ENCODE measurements at regions not wholly inside any gene's neighbourhood (a gene's known extent, or its start where the extent isn't known, plus 50 kb on each side); places are given as distances from the start of the nearest gene placed in this dataset.

DNA sequence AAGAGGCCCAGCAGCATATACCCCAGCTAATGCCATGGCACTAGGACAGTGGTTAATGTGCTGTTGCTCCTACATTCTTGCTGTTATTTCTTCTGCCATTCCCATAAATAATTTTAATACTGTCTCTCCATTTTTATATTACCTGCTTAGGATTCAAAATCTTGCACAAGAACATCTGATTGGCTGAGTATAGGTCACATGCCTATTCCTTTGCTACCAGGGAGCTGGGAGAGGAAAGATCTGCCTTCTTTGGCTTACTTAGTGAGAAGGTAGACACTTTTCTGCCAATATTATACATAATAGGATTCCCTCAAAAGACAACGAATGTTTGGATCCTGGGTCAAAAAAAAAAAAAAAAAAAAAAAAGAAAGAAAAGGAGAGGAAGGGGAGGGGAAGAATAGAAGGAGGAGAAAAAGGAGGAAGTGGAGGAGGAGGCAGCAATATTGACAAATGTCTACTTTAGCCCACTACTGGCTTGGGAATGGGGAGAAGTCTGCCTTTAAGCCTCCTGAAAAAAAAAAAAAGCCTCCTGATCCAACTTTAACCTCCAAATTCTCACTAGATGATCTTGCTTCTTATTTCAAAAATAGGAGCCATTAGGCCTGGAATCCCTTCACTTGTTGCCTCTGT is 134.5 kb upstream of the HNRNPU start:
- intact Hi-C loops (cut with micrococcal nuclease) = no loop called here
- Mint-ChIP-seq H3K4me1 (no peaks in the 10 kb centered on the region), H3K4me3 (no peak overlapping the region), H3K9me3 (no peaks in the 10 kb centered on the region), H3K27ac (no peak overlapping the region), H3K27me3 (no peaks in the 10 kb centered on the region), H3K36me3 (ENCODE audit: low read depth) (no peaks in the 10 kb centered on the region)
- DNase-seq = no peak

DNA sequence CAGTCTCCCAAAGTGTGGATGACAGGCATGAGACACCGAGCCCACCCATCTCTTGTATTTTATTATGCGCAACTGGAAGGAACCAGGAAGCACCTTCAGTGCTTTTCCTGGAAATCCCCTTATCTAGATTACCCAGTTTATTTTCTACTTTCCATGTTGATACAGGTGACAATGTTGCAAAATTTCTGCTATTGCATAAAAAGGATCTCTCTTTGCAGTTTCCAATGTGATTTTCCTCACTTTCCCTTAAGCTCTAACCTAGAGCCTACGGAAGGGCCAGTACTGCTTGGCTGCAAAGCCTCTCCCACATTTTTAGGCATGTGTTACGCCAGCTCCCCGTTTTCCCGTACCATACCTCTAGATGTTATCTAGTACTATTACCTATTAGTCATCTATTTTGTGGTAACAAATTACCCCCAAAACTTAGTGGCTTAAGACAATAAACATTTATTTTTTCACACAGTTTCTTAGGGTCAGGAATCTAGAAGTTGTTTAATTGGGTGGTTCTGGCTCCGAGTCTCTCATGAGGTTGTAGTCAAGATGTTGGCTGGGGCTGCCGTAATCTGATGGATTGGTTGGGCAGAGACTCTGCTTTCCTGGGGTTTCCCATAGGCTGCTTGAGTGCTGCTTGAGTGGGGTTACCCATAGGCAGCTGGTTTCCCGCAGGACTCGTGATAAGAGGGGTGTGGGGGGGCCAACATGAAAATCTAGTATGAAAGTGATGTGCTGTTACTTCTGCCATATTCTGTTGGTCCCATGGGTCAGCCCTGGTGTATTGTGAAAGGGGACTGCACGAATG is 131.5 kb upstream of the HNRNPU start:
- H3K4me3 Mint-ChIP-seq = no peak overlapping the region
- no peak for DNase-seq
- no peaks in the 10 kb centered on the region for H3K9me3 Mint-ChIP-seq
- intact Hi-C loops (cut with micrococcal nuclease) = no loop called here
- no peaks in the 10 kb centered on the region for H3K27me3 Mint-ChIP-seq
- H3K27ac Mint-ChIP-seq = no peak overlapping the region
- H3K4me1 Mint-ChIP-seq = no peaks in the 10 kb centered on the region
- H3K36me3 Mint-ChIP-seq (ENCODE audit: low read depth) = no peaks in the 10 kb centered on the region

DNA sequence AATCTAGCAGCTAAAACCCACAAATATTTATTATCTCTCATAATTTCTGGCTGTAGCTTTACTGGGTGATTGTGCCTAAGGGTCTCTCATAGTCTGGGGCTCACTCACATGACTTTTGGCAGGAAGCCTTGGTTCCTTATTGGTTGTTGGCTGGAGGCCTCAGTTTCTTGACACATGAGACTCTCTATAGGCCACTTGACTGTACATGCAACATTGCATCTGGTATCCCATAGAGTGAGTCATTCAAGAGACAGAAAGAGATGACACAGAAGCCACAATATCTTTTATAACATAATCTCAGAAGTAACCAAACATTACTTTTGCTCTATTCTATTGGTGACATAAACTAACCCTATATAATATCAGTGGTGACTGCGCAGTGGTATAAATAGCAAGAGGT is 128.5 kb upstream of the HNRNPU start:
- intact Hi-C loops (cut with micrococcal nuclease) = no loop called here
- Mint-ChIP-seq H3K27ac (no peak overlapping the region), H3K9me3 (no peaks in the 10 kb centered on the region)

DNA sequence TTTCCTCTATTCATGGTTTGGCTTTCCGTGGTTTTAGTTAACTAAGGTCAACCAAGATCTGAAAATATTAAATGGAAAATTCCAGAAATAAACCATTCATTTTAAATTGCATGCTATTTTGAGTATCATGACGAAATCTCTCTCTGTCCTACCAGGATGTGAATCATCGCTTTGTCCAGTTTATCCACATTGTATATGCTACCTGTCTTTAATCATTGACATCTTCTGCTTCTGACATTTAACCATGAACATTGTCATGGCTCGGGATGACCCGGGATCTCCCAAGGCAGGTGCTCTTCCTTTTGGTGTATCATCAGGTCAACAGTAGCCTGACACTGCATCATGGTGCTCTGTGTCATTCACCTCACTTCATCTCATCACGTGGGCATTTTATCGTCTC is 125.5 kb upstream of the HNRNPU start:
- Mint-ChIP-seq H3K27ac (no peak overlapping the region), H3K4me1 (no peaks in the 10 kb centered on the region), H3K4me3 (no peak overlapping the region), H3K36me3 (ENCODE audit: low read depth) (no peaks in the 10 kb centered on the region), H3K9me3 (no peaks in the 10 kb centered on the region), H3K27me3 (no peaks in the 10 kb centered on the region)
- intact Hi-C loops (cut with micrococcal nuclease) = no loop called here
- DNase-seq = no peak

More for the DNA sequence above, 128.5 kb upstream of the HNRNPU start:
- H3K36me3 Mint-ChIP-seq (ENCODE audit: low read depth) = no peaks in the 10 kb centered on the region
- H3K4me3 Mint-ChIP-seq = no peak overlapping the region
- no peaks in the 10 kb centered on the region for H3K4me1 Mint-ChIP-seq
- no peak for DNase-seq
- no peaks in the 10 kb centered on the region for H3K27me3 Mint-ChIP-seq

DNA sequence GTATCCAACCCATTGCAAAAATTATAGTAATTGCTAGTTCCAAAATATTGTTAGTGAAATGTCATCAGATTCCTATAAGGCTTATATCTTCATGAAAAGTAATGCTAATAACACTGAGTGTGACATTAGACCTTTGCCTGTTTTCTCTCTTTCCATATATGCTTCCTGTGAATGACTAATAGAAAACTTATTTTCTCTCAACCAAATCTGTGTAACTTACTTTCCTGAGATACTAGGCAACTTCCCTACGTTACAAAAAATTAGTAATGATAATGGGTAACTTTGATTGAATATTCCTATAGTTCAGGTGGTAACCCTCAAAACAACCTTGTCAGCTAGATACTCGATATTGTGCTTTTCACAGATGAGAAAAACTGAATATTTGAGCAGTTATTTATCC is 124.2 kb upstream of the HNRNPU start:
- H3K27ac Mint-ChIP-seq = no peak overlapping the region
- no peaks in the 10 kb centered on the region for H3K9me3 Mint-ChIP-seq
- no peaks in the 10 kb centered on the region for H3K4me1 Mint-ChIP-seq
- no peak overlapping the region for H3K4me3 Mint-ChIP-seq
- no peaks in the 10 kb centered on the region for H3K27me3 Mint-ChIP-seq
- no peak for DNase-seq
- intact Hi-C loops (cut with micrococcal nuclease) = no loop called here
- no peaks in the 10 kb centered on the region for H3K36me3 Mint-ChIP-seq (ENCODE audit: low read depth)

DNA sequence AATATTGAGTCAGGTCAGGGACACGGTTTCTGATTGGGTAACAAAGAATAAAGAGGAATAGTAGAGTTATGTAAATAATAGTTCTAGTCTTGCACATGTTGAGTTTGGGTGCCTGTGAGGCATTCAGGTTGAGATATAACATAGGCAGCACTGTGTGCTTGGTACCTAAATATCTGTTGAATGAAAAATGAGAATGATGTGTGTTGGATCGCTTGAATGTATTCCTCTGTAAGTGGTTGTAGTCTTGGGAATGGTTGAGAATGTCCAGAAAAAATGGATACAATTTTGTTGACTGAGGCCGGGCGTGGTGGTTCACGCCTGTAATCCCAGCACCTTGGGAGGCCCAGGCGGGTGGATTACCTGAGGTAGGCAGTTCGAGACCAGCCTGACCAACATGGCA is 116.3 kb upstream of the HNRNPU start:
- intact Hi-C loops (cut with micrococcal nuclease) = no loop called here
- Mint-ChIP-seq H3K27ac (no peak overlapping the region), H3K4me3 (no peak overlapping the region), H3K36me3 (ENCODE audit: low read depth) (no peaks in the 10 kb centered on the region), H3K4me1 (no peaks in the 10 kb centered on the region), H3K27me3 (peaks cover 4% of the 10 kb centered on the region), H3K9me3 (no peaks in the 10 kb centered on the region)
- DNase-seq = no peak

DNA sequence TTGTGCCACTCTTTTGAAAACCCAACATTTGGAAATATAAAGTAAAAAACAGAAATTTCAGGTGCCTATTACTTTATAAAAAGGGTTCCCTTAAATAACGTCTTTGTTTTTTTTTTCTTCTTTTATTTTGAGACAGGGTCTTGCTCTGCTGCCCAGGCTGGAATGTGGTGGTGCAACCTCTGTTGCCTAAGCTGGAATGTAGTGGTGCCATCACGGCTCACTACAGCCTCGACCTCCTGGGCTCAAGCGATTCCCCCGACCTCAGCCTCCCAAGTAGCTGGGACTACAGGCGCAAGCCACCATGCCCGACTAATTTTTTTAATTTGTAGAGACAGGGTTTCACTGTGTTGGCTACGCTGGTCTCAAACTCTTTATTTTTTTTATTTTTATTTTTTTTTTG is 110.2 kb upstream of the HNRNPU start:
- intact Hi-C loops (cut with micrococcal nuclease) = loop anchor here (5.0 to 10.0 kb wide), 5 partner anchors 68 to 1530 kb away; partner anchors contain the start of gene SMYD3
- Mint-ChIP-seq H3K4me1 (peaks cover 11% of the 10 kb centered on the region), H3K27me3 (peaks cover 3% of the 10 kb centered on the region), H3K36me3 (ENCODE audit: low read depth) (no peaks in the 10 kb centered on the region), H3K4me3 (no peak overlapping the region), H3K27ac (no peak overlapping the region), H3K9me3 (no peaks in the 10 kb centered on the region)
- no peak for DNase-seq

DNA sequence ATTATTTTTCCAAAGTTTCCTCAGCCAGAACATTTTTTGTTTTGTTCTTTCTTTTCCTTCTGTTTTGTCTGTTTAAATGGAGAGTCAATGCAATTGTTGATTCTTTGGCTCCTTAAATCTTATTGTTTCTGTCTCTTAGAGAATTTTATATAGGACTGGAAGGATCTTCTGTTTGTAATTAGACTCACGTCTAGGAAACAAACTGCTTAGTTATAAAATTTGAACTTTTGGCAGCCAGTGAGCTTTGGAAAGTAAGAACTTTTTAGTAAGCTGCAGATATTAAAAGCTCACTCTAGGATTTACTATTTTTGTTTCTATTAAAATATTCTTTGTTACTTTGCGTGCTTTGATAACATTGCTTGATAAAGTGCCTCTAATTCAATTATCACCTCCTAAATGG is 109.8 kb upstream of the HNRNPU start:
- Mint-ChIP-seq H3K9me3 (no peaks in the 10 kb centered on the region), H3K36me3 (ENCODE audit: low read depth) (no peaks in the 10 kb centered on the region), H3K27ac (no peak overlapping the region), H3K4me1 (peaks cover 14% of the 10 kb centered on the region), H3K4me3 (no peak overlapping the region), H3K27me3 (peaks cover 3% of the 10 kb centered on the region)
- DNase-seq = no peak
- intact Hi-C loops (cut with micrococcal nuclease) = loop anchor here (5.0 to 10.0 kb wide), 5 partner anchors 68 to 1531 kb away; partner anchors contain the start of gene SMYD3

DNA sequence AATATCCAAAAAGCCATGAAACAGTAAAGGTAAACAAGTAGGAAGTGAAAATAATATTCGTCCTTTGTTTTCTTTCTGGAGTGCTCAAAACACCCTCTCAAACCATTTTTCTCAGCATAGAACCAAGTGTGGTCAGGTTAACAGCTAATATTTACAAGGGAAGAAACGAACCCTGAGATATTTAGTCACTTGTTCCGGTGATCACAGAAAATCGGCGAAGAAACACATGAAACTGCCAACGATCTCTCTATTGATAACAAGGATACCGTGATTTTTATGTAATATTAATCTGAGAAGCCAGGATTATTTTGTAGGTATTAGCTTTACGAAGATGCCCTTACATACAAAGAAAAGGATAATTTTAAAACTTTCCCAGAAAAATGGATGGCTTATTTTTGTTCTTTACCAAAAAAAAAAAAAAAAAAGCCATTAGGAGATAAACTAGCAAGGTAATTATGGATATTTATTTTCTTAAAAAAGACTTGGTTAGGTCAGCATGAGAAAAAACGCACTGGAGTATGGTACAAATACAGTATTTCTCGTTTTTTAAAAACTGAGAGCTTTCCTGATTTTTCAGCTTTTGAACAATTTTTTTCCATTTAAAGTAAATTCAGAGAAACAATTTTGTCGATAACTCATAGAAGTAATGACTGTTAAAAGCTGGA is 107.3 kb upstream of the HNRNPU start:
- H3K4me1 Mint-ChIP-seq = peaks cover 17% of the 10 kb centered on the region
- intact Hi-C loops (cut with micrococcal nuclease) = loop anchor here (2.0 to 10.0 kb wide), 7 partner anchors 53 to 1715 kb away; partner anchors contain the start of genes SDCCAG8 and SMYD3
- peak overlapping the region; percentile 94 for H3K4me3 Mint-ChIP-seq
- peaks cover 3% of the 10 kb centered on the region for H3K27me3 Mint-ChIP-seq
- H3K36me3 Mint-ChIP-seq (ENCODE audit: low read depth) = no peaks in the 10 kb centered on the region
- no peaks in the 10 kb centered on the region for H3K9me3 Mint-ChIP-seq
- DNase-seq = peak; percentile 61
- H3K27ac Mint-ChIP-seq = peak overlapping the region; percentile 99

DNA sequence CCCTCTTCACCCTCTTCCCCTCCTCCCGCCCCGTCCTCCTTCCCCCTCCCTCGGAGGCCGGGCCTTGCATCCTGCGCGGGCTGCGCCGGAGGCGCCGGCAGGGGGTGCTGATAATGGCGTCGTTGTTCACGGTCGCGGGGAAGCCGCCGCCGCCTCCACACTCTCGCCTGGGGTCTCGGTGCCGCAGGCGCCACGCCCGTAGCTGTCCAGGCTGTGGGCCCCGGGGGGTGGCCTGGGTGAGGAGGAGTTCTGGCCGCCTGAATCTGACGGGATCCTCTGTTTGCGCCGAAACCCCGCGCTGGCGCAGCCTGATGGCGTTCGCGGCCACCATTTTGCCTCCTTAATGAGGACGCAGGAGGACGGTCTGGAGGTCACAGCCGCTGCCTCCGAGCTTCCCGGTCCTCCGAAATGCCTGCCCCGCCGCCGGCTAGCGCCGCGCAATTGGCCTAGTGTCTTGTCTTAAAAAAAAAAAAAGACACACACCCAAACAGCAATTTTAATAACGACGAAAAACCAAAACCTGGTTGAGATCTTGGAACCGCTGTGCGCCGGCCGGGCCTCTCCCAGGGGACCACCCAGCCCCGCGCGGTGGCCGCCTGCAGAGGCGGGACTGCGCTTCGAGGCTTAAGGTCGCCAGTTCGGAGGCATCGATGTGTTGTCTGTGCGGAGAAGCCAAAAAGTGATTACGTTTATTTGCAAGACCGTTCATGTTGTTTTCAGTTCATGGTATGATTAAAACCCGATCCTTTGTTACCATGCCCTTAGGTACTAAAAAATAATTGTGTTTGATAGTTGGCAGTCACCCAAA is 106.6 kb upstream of the HNRNPU start:
- peaks cover 3% of the 10 kb centered on the region for H3K27me3 Mint-ChIP-seq
- no peaks in the 10 kb centered on the region for H3K9me3 Mint-ChIP-seq
- peak overlapping the region; percentile 94 for H3K4me3 Mint-ChIP-seq
- intact Hi-C loops (cut with micrococcal nuclease) = loop anchor here (1.0 to 10.0 kb wide), 10 partner anchors 52 to 1714 kb away; partner anchors contain the start of genes COX20, HNRNPU, SDCCAG8 and SMYD3
- peak; percentile 97 for DNase-seq
- peaks cover 17% of the 10 kb centered on the region for H3K4me1 Mint-ChIP-seq
- peak overlapping the region; percentile 99 for H3K27ac Mint-ChIP-seq
- H3K36me3 Mint-ChIP-seq (ENCODE audit: low read depth) = no peaks in the 10 kb centered on the region

DNA sequence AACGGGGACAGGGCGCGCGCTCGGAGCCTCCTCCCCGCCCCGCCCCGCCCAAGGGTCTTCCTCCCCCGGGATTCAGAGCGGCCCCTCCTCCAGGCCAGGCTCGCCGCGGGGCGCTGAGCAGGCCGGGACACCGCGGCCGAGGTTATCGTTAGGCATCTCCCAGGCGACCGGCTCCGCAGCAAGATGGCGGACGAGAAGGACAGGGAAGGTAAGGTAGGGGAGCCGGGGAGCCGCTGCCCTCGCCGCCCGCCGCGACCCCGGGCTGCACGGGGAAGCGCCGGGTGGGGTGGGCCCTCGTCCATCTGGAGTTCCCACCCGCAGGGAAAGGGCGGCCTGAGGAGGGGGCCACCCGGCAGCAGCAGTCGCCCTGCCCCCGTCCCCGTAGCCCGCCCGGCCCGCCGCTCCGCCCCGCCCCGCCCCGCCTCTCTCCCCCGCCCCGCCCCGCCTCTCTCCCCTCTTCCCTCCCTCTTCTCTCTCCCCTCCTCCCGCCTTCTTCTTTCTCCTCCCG is 105.9 kb upstream of the HNRNPU start:
- intact Hi-C loops (cut with micrococcal nuclease) = loop anchor here (1.0 to 10.0 kb wide), 10 partner anchors 51 to 1713 kb away; partner anchors contain the start of genes COX20, HNRNPU, SDCCAG8 and SMYD3
- no peaks in the 10 kb centered on the region for H3K36me3 Mint-ChIP-seq (ENCODE audit: low read depth)
- no peaks in the 10 kb centered on the region for H3K9me3 Mint-ChIP-seq
- H3K27me3 Mint-ChIP-seq = peaks cover 3% of the 10 kb centered on the region
- peak overlapping the region; percentile 99 for H3K27ac Mint-ChIP-seq
- peak; percentile 91 for DNase-seq
- peaks cover 17% of the 10 kb centered on the region for H3K4me1 Mint-ChIP-seq
- H3K4me3 Mint-ChIP-seq = peak overlapping the region; percentile 94

DNA sequence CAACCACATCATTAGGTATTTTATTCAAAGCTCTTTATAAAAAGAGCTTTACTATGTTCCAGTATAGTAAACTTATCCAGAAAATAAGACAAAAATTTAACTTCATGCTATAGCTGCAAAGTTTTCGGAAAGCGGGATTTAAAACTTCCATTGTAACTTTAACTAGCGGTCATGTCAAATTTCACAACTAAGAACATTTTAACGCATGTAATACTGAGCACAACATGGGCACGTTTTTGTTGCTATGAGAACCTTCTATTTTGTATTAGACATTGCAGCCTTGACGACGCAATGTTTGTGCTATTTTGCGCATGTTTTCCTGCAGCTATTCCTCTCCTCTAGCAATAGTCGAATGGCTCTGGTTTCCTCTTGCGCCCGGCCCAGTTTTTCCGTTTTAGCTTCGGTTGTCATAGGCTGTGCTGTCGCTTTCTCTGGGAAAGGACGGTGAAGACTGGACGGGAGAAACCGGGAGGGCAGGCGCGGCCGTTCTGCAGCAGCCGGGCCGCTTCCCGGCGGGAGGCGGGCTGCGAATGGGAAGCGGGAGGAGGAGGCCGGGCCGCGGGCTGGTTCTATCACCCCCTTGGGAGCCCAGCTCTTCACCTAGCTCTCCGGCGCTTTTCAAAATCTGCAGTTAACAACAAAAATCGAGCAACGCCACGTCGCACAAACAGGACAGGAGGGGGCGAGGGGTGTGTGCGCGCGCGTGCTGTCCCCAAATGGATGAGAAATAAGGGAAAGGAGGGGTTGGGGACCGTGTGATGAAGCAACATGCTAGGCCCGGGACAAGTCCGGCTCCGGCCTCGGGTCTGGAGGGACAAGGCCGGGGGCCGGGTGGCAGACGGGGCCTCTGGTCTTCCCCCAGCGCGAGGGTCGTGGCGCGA is 105.3 kb upstream of the HNRNPU start:
- peaks cover 3% of the 10 kb centered on the region for H3K27me3 Mint-ChIP-seq
- no peaks in the 10 kb centered on the region for H3K9me3 Mint-ChIP-seq
- peaks cover 17% of the 10 kb centered on the region for H3K4me1 Mint-ChIP-seq
- H3K36me3 Mint-ChIP-seq (ENCODE audit: low read depth) = no peaks in the 10 kb centered on the region
- peak overlapping the region; percentile 94 for H3K4me3 Mint-ChIP-seq
- peak overlapping the region; percentile 99 for H3K27ac Mint-ChIP-seq
- DNase-seq = peak; percentile 90
- intact Hi-C loops (cut with micrococcal nuclease) = loop anchor here (1.0 to 10.0 kb wide), 11 partner anchors 51 to 1713 kb away; partner anchors contain the start of genes COX20, HNRNPU, SDCCAG8 and SMYD3
